Right lung (tissue), 2 donors: ENCODE measurements at regions not wholly inside any gene's neighbourhood (a gene's known extent, or its start where the extent isn't known, plus 50 kb on each side); places are given as distances from the start of the nearest gene placed in this dataset.

ENCODE experiments used
- DNase-seq, 2 donors: peaks; one replicate each; pipeline ENCODE4 v3.0.0-alpha.2; 2013

GRCh38 chr18:45482286-45482685 lies 133.0 kb upstream of the SLC14A2 start:
- no peak for DNase-seq

GRCh38 chr18:45487581-45487980 lies 127.7 kb upstream of the SLC14A2 start:
- no peak for DNase-seq

- DNase-seq = no peak
Measured at GRCh38 chr18:45488645-45489044, 126.6 kb upstream of the SLC14A2 start.

GRCh38 chr18:45493830-45494229 lies 121.4 kb upstream of the SLC14A2 start:
- no peak for DNase-seq

- no peak for DNase-seq
Measured at GRCh38 chr18:45494811-45495210, 120.5 kb upstream of the SLC14A2 start.

GRCh38 chr18:45496741-45497140 lies 118.5 kb upstream of the SLC14A2 start:
- DNase-seq = no peak

GRCh38 chr18:45497595-45498286 lies 117.5 kb upstream of the SLC14A2 start:
- DNase-seq = no peak

- no peak for DNase-seq
Measured at GRCh38 chr18:45498287-45498658, 117.0 kb upstream of the SLC14A2 start.

- no peak for DNase-seq
Measured at GRCh38 chr18:45503990-45504389, 111.3 kb upstream of the SLC14A2 start.

- no peak for DNase-seq
Measured at GRCh38 chr18:45505497-45506206, 109.6 kb upstream of the SLC14A2 start.

GRCh38 chr18:45506951-45507350 lies 108.3 kb upstream of the SLC14A2 start:
- no peak for DNase-seq

- no peak for DNase-seq
Measured at GRCh38 chr18:45509535-45509934, 105.7 kb upstream of the SLC14A2 start.

- DNase-seq = no peak
Measured at GRCh38 chr18:45510656-45511055, 104.6 kb upstream of the SLC14A2 start.

GRCh38 chr18:45512363-45512953 lies 102.8 kb upstream of the SLC14A2 start:
- no peak for DNase-seq

GRCh38 chr18:45517181-45517741 lies 98.0 kb upstream of the SLC14A2 start:
- no peak for DNase-seq

- DNase-seq = no peak
Measured at GRCh38 chr18:45518311-45519155, 96.7 kb upstream of the SLC14A2 start.

GRCh38 chr18:45519411-45520280 lies 95.6 kb upstream of the SLC14A2 start:
- DNase-seq = no peak

- no peak for DNase-seq
Measured at GRCh38 chr18:45521136-45521535, 94.1 kb upstream of the SLC14A2 start.

- no peak for DNase-seq
Measured at GRCh38 chr18:45521777-45522176, 93.5 kb upstream of the SLC14A2 start.

- no peak for DNase-seq
Measured at GRCh38 chr18:45522371-45522770, 92.9 kb upstream of the SLC14A2 start.

GRCh38 chr18:45525301-45525700 lies 90.0 kb upstream of the SLC14A2 start:
- DNase-seq = peak in 1 of 2 donors; percentile 31
